SU-DHL-6 (cell line): ENCODE measurements at regions not wholly inside any gene's neighbourhood (a gene's known extent, or its start where the extent isn't known, plus 50 kb on each side); places are given as distances from the start of the nearest gene placed in this dataset.
"Not testable (repeated sequence)": the region's sequence is repeated elsewhere in the genome, so short reads cannot be mapped to it uniquely, and the experiment has no call there.

ENCODE experiments used
- EZH2phosphoT487 ChIP-seq: fragments of 200-600 bp; sonication (generic), shearing (Covaris generic); conservative IDR thresholded peaks from 2 replicates; pipeline ENCODE4 v1.6.1; 2018; ENCODE audit warnings: mild to moderate bottlenecking, antibody characterized with exemption, low read length, moderate library complexity, mixed read lengths
- TF ChIP-seq, protein P1 (sequence below): fragments of 200-600 bp; sonication (generic); IDR thresholded peaks from one replicate; pipeline ENCODE4 v1.5.1; 2017; ENCODE audit warnings: antibody characterized with exemption, mild to moderate bottlenecking, low read length, moderate library complexity; ENCODE audit not compliant: insufficient read depth, poor library complexity, severe bottlenecking

DNA sequence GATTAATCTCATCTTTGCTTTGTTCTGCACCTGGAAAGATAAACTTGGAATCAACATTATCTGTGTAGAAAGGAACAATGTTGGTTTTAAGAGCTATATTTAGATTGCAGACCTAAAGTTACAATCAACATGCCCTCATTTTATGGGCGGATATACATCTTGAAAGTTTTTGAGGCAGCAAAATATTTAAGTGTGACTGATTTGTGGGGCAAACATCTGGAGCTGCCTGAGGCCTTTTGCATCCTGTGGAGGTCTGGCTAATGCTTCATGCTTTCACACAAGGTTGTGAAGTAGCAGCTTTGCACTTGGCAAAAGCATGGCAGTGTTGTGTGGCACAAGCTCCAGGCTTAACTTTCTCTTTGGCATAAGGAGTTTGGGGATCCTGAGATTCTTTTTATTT lies 125.7 kb downstream of the CDRT15L2 start:
- TF ChIP-seq, protein P1, sequence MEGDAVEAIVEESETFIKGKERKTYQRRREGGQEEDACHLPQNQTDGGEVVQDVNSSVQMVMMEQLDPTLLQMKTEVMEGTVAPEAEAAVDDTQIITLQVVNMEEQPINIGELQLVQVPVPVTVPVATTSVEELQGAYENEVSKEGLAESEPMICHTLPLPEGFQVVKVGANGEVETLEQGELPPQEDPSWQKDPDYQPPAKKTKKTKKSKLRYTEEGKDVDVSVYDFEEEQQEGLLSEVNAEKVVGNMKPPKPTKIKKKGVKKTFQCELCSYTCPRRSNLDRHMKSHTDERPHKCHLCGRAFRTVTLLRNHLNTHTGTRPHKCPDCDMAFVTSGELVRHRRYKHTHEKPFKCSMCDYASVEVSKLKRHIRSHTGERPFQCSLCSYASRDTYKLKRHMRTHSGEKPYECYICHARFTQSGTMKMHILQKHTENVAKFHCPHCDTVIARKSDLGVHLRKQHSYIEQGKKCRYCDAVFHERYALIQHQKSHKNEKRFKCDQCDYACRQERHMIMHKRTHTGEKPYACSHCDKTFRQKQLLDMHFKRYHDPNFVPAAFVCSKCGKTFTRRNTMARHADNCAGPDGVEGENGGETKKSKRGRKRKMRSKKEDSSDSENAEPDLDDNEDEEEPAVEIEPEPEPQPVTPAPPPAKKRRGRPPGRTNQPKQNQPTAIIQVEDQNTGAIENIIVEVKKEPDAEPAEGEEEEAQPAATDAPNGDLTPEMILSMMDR: not testable (repeated sequence)
- TF ChIP-seq EZH2phosphoT487: not testable (repeated sequence)
